Panc1 (cell line): ENCODE measurements at regions not wholly inside any gene's neighbourhood (a gene's known extent, or its start where the extent isn't known, plus 50 kb on each side); places are given as distances from the start of the nearest gene placed in this dataset.

Source experiments
- ATAC-seq: fragments of 200-7000 bp; cut with Tn5 transposase; 2 replicates; pipeline ENCODE4 v1.9.1; 2020; ENCODE audit warnings: mild to moderate bottlenecking, moderate library complexity
- BruUV-seq: library from RNA; stranded (reverse); fragments of 400-500 nt; replicated peaks from 2 replicates; lab custom pipeline; 2021; lab: Mats Ljungman, UMichigan
- CTCF ChIA-PET: fragments of 300-600 bp; sonication (Branson Sonifier 250); formaldehyde crosslinking; loops from one replicate; lab custom pipeline; 2022; ENCODE audit warnings: antibody characterized with exemption; lab: Charles Lee
- POLR2A ChIA-PET: fragments of 300-600 bp; sonication (Branson Sonifier 250); formaldehyde crosslinking; loops from one replicate; lab custom pipeline; 2022; ENCODE audit warnings: antibody characterized with exemption; lab: Charles Lee
- DNase-seq: peaks from one replicate; pipeline ENCODE4 v3.0.0-alpha.2; 2010; ENCODE audit warnings: low read depth, low spot score
- H3K27ac ChIP-seq: 2 replicates; pipeline ENCODE4 v1.5.1; 2011; ENCODE audit warnings: mild to moderate bottlenecking, low read length, inconsistent platforms
- H3K27me3 ChIP-seq: fragments of 200-500 bp; sonication (Bioruptor generic); 2 replicates; pipeline ENCODE4 v1.6.0; 2014; ENCODE audit warnings: low read length, inconsistent platforms; ENCODE audit not compliant: control insufficient read depth, insufficient read depth
- H3K36me3 ChIP-seq: fragments of 200-500 bp; sonication (Bioruptor generic); 2 replicates; pipeline ENCODE4 v1.5.1; 2014; ENCODE audit warnings: inconsistent platforms, mild to moderate bottlenecking, low read length, moderate library complexity; ENCODE audit not compliant: control insufficient read depth, insufficient read depth
- H3K4me1 ChIP-seq: 2 replicates; pipeline ENCODE4 v1.5.1; 2011; ENCODE audit warnings: inconsistent platforms, mild to moderate bottlenecking, low read length, moderate library complexity; ENCODE audit not compliant: control insufficient read depth, insufficient read depth
- H3K4me3 ChIP-seq, 2 experiments: 2 replicates each; pipeline ENCODE4 v1.5.1; 2011 to 2012; ENCODE audit warnings: low read depth in 2 of 2, low read length in 2 of 2, mild to moderate bottlenecking in 2 of 2, inconsistent platforms in 1 of 2, moderate library complexity in 1 of 2
- H3K9me3 ChIP-seq: fragments of 200-500 bp; sonication (Bioruptor generic); 2 replicates; pipeline ENCODE4 v1.5.1; 2014; ENCODE audit warnings: low read depth, mild to moderate bottlenecking, inconsistent platforms, low read length, moderate library complexity; ENCODE audit not compliant: control insufficient read depth, insufficient read depth
- CTCF ChIP-seq: fragments of 450-650 bp; IDR thresholded peaks from 2 replicates; pipeline ENCODE4 v1.5.1; 2017; ENCODE audit warnings: mild to moderate bottlenecking
- POLR2AphosphoS5 ChIP-seq: IDR thresholded peaks from 2 replicates; pipeline ENCODE4 v1.6.1; 2012; ENCODE audit warnings: mild to moderate bottlenecking, low read depth, low read length, moderate library complexity
- REST ChIP-seq, 2 experiments: IDR thresholded peaks; 2 replicates each; pipeline ENCODE4 v1.6.1; 2011 to 2012; ENCODE audit warnings: low read depth in 2 of 2, control low read depth in 1 of 2, low read length in 1 of 2, mild to moderate bottlenecking in 1 of 2, moderate library complexity in 1 of 2; ENCODE audit not compliant: insufficient read depth in 1 of 2
- SIN3A ChIP-seq: IDR thresholded peaks from 2 replicates; pipeline ENCODE4 v1.6.1; 2012; ENCODE audit warnings: low read depth, mild to moderate bottlenecking, low read length, moderate library complexity, borderline replicate concordance; ENCODE audit not compliant: insufficient read depth
- TCF7L2 ChIP-seq: IDR thresholded peaks from 2 replicates; pipeline ENCODE4 v1.6.1; 2011; ENCODE audit warnings: mild to moderate bottlenecking, low read depth, low read length, inconsistent platforms
- in situ Hi-C: cut with HindIII; loops from 2 replicates; pipeline ENCODE4 v1.10.0; 2016; ENCODE audit warnings: low sequenced_read_pairs, low pct_unique_long_range_greater_than_20kb
- intact Hi-C: fragments of 100-400 bp; cut with micrococcal nuclease; formaldehyde crosslinking; loops from one replicate; pipeline ENCODE4 v1.10.0; 2022; ENCODE audit not compliant: unreplicated experiment

- no TSS peak for BruUV-seq
- in situ Hi-C loops (no loop called here), intact Hi-C loops (no loop called here)
- H3K4me1 ChIP-seq: peaks cover 13% of the 10 kb centered on the region
- peak overlapping the region; percentile 19; the same call in 1 of the 2 replicates for H3K27ac ChIP-seq
- no peaks in the 10 kb centered on the region for H3K36me3 ChIP-seq
- no peaks in the 10 kb centered on the region for H3K27me3 ChIP-seq
- H3K4me3 ChIP-seq: no peak overlapping the region
- POLR2A ChIA-PET: no interaction called here
- no peak for TF ChIP-seq TCF7L2
- TF ChIP-seq CTCF: no peak
- no peak for TF ChIP-seq SIN3A
- TF ChIP-seq POLR2AphosphoS5: no peak
- CTCF ChIA-PET: interaction anchor here (0.6 kb wide), 1 partner anchor 96 kb away, joined by 7 read pairs; no protein-coding TSS in a partner anchor
- DNase-seq (no peak), ATAC-seq (no peak)
- H3K9me3 ChIP-seq: no peaks in the 10 kb centered on the region
Observed at GRCh38 chr16:24634919-24635318, 94.5 kb upstream of the TNRC6A start.

GRCh38 chr16:24635900-24636610, 93.4 kb upstream of the TNRC6A start:
- peak; percentile 32 for DNase-seq
- ATAC-seq: peak; percentile 87
- H3K36me3 ChIP-seq: no peaks in the 10 kb centered on the region
- TF ChIP-seq POLR2AphosphoS5 (no peak; the same call in 1 of the 2 replicates), SIN3A (no peak), CTCF (no peak), REST (IDR thresholded peaks at IDR 0.05; ENCODE audit: insufficient read depth in 1 of 2, low read depth in 2 of 2, low read length in 1 of 2) (no peak), TCF7L2 (no peak)
- peaks cover 13% of the 10 kb centered on the region for H3K4me1 ChIP-seq
- H3K9me3 ChIP-seq: no peaks in the 10 kb centered on the region
- H3K4me3 ChIP-seq: no peak overlapping the region
- in situ Hi-C loops: no loop called here
- no TSS peak for BruUV-seq
- intact Hi-C loops: no loop called here
- no peaks in the 10 kb centered on the region for H3K27me3 ChIP-seq
- CTCF ChIA-PET: interaction anchor here (0.7 kb wide), 1 partner anchor 121 kb away, joined by 4 read pairs; no protein-coding TSS in a partner anchor
- peak overlapping the region; percentile 73 for H3K27ac ChIP-seq
- POLR2A ChIA-PET: interaction anchor here (0.6 kb wide), 1 partner anchor 540 kb away, joined by 11 read pairs; no protein-coding TSS in a partner anchor
